Neutrophil (primary cell): ENCODE measurements at regions not wholly inside any gene's neighbourhood (a gene's known extent, or its start where the extent isn't known, plus 50 kb on each side); places are given as distances from the start of the nearest gene placed in this dataset.
A peak's percentile ranks its signal among the peaks of the same experiment; 100 is the strongest.

Experiments used
- H3K27ac ChIP-seq: fragments of 200-600 bp; sonication (generic); 2 replicates; pipeline ENCODE4 v1.5.1; 2016; ENCODE audit warnings: mild to moderate bottlenecking, moderate library complexity
- H3K27me3 ChIP-seq: fragments of 200-600 bp; sonication (generic); 2 replicates; pipeline ENCODE4 v1.6.0; 2016; ENCODE audit warnings: mild to moderate bottlenecking
- H3K36me3 ChIP-seq: fragments of 200-600 bp; sonication (generic); 2 replicates; pipeline ENCODE4 v1.5.1; 2017
- H3K4me1 ChIP-seq, 2 experiments: fragments of 200-600 bp in 1 of 2; sonication (generic) in 1 of 2; 1 replicate in 1 of 2; 2 replicates in 1 of 2; pipeline versions ENCODE4 v1.5.1 to v1.6.1; 2013 to 2016; ENCODE audit warnings: low read depth in 1 of 2, low read length in 1 of 2, mild to moderate bottlenecking in 1 of 2, moderate library complexity in 1 of 2; ENCODE audit not compliant: control insufficient read depth in 1 of 2, insufficient read depth in 1 of 2
- H3K4me3 ChIP-seq, 2 experiments: fragments of 200-600 bp in 1 of 2; sonication (generic) in 1 of 2; 1 replicate in 1 of 2; 2 replicates in 1 of 2; pipeline ENCODE4 v1.5.1; 2013 to 2016; ENCODE audit warnings: low read depth in 1 of 2, low read length in 1 of 2, mild to moderate bottlenecking in 1 of 2, moderate library complexity in 1 of 2
- H3K9me3 ChIP-seq: fragments of 200-600 bp; sonication (generic); 2 replicates; pipeline ENCODE4 v1.5.1; 2016
- TF ChIP-seq, protein P1 (sequence below): fragments of 200-600 bp; sonication (generic); IDR thresholded peaks from 2 replicates; pipeline ENCODE4 v1.5.1; 2016; ENCODE audit warnings: antibody characterized with exemption

- TF ChIP-seq, protein P1, sequence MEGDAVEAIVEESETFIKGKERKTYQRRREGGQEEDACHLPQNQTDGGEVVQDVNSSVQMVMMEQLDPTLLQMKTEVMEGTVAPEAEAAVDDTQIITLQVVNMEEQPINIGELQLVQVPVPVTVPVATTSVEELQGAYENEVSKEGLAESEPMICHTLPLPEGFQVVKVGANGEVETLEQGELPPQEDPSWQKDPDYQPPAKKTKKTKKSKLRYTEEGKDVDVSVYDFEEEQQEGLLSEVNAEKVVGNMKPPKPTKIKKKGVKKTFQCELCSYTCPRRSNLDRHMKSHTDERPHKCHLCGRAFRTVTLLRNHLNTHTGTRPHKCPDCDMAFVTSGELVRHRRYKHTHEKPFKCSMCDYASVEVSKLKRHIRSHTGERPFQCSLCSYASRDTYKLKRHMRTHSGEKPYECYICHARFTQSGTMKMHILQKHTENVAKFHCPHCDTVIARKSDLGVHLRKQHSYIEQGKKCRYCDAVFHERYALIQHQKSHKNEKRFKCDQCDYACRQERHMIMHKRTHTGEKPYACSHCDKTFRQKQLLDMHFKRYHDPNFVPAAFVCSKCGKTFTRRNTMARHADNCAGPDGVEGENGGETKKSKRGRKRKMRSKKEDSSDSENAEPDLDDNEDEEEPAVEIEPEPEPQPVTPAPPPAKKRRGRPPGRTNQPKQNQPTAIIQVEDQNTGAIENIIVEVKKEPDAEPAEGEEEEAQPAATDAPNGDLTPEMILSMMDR = no peak
- H3K27ac ChIP-seq = no peak overlapping the region
- H3K36me3 ChIP-seq = no peaks in the 10 kb centered on the region
- H3K9me3 ChIP-seq = no peaks in the 10 kb centered on the region
- no peak overlapping the region for H3K4me3 ChIP-seq
- H3K27me3 ChIP-seq = no peaks in the 10 kb centered on the region
- H3K4me1 ChIP-seq = no peaks in the 10 kb centered on the region
Measured at GRCh38 chr11:69378303-69379141, 84.6 kb downstream of the MYEOV start.

DNA sequence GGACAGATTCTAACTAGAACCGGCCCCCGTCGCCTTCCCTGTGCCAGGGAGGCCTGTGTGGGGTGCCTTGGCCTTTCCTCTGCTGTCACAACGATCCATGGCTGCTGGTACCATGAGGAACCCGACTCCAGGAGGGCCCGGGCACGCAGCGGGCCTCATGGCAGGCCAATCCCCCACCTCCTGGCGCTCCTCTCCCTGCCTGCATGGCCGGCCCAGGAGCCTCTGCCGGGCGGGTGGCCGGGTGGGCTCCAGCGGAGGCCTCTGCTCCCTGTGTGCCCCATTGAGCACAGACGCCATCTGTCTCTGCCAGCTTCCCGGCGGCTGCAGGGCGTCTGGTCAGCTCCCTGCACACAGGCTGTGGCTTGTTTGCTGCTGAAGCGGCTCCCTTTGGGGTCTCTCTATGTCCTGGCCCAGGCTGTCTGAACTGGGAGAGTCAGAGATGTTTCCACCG lies 86.5 kb downstream of the MYEOV start:
- TF ChIP-seq, protein P1 = no peak
- H3K27ac ChIP-seq = no peak overlapping the region
- H3K27me3 ChIP-seq = no peaks in the 10 kb centered on the region
- no peak overlapping the region for H3K4me3 ChIP-seq
- H3K4me1 ChIP-seq = no peaks in the 10 kb centered on the region
- no peaks in the 10 kb centered on the region for H3K9me3 ChIP-seq
- no peaks in the 10 kb centered on the region for H3K36me3 ChIP-seq

GRCh38 chr11:69380921-69381581 lies 87.1 kb downstream of the MYEOV start:
- TF ChIP-seq, protein P1 = no peak
- H3K4me1 ChIP-seq = no peaks in the 10 kb centered on the region
- H3K4me3 ChIP-seq = no peak overlapping the region
- no peaks in the 10 kb centered on the region for H3K9me3 ChIP-seq
- H3K27ac ChIP-seq = no peak overlapping the region
- no peaks in the 10 kb centered on the region for H3K36me3 ChIP-seq
- no peaks in the 10 kb centered on the region for H3K27me3 ChIP-seq

DNA sequence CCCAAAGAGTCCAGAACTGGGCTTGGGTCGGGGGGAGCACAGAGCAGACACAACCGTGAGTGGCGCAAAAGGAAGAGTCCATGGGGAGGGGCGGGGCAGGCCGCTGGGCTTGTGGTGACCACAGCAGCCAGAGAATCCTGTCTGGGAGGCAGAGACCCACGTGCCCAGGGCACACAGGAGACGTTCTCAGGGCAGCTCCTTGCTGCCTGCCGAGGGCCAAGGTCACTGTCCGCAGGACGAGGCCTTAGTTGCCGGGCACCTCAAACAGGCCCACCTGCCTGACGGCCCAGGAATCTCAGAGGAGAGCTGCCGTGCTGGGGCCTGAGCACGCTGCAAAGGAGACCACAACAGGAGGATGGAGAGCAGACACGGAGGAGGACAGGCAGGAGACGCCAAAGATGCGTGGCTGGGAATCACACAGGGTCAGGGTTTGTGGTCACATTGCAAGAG lies 87.8 kb downstream of the MYEOV start:
- no peaks in the 10 kb centered on the region for H3K27me3 ChIP-seq
- no peak overlapping the region for H3K27ac ChIP-seq
- H3K4me1 ChIP-seq = no peaks in the 10 kb centered on the region
- no peaks in the 10 kb centered on the region for H3K36me3 ChIP-seq
- no peaks in the 10 kb centered on the region for H3K9me3 ChIP-seq
- H3K4me3 ChIP-seq = no peak overlapping the region
- TF ChIP-seq, protein P1 = no peak

- H3K27ac ChIP-seq = no peak overlapping the region
- no peaks in the 10 kb centered on the region for H3K4me1 ChIP-seq
- H3K4me3 ChIP-seq = peak overlapping the region in 1 of 2 experiments; percentile 25
- no peaks in the 10 kb centered on the region for H3K9me3 ChIP-seq
- H3K27me3 ChIP-seq = no peaks in the 10 kb centered on the region
- H3K36me3 ChIP-seq = no peaks in the 10 kb centered on the region
- TF ChIP-seq, protein P1 = no peak
Measured at GRCh38 chr11:69382131-69383128, 88.5 kb downstream of the MYEOV start.
